ENCODE measurements at regions not wholly inside any gene's neighbourhood (a gene's known extent, or its start where the extent isn't known, plus 50 kb on each side); places are given as distances from the start of the nearest gene placed in this dataset.

GRCh38 chr20:59493926-59494325 lies 110.4 kb upstream of the PHACTR3 start:
- DNase-seq (ENCODE audit: low read depth, low spot score), result no peak

- DNase-seq (ENCODE audit: low read depth, low spot score), result no peak
These were observed 109.2 kb upstream of the PHACTR3 start for GRCh38 chr20:59495166-59495565.

GRCh38 chr20:59495894-59496510 lies 108.3 kb upstream of the PHACTR3 start:
- no peak for DNase-seq (ENCODE audit: low read depth, low spot score)

GRCh38 chr20:59498291-59498690 lies 106.0 kb upstream of the PHACTR3 start:
- no peak for DNase-seq (ENCODE audit: low read depth, low spot score)

- no peak for DNase-seq (ENCODE audit: low read depth, low spot score)
These were observed 104.5 kb upstream of the PHACTR3 start for GRCh38 chr20:59499863-59500262.

- DNase-seq (ENCODE audit: low read depth, low spot score), result no peak
These were observed 95.6 kb upstream of the PHACTR3 start for GRCh38 chr20:59508729-59509128.

- no peak for DNase-seq (ENCODE audit: low read depth, low spot score)
These were observed 91.7 kb upstream of the PHACTR3 start for GRCh38 chr20:59512651-59513050.

GRCh38 chr20:59514554-59514953 lies 89.8 kb upstream of the PHACTR3 start:
- DNase-seq (ENCODE audit: low read depth, low spot score), result no peak

- DNase-seq (ENCODE audit: low read depth, low spot score), result no peak
These were observed 89.1 kb upstream of the PHACTR3 start for GRCh38 chr20:59515013-59515905.

GRCh38 chr20:59515906-59516209 lies 88.5 kb upstream of the PHACTR3 start:
- no peak for DNase-seq (ENCODE audit: low read depth, low spot score)

GRCh38 chr20:59518881-59519706 lies 85.2 kb upstream of the PHACTR3 start:
- DNase-seq (ENCODE audit: low read depth, low spot score), result no peak

GRCh38 chr20:59519707-59520014 lies 84.7 kb upstream of the PHACTR3 start:
- no peak for DNase-seq (ENCODE audit: low read depth, low spot score)

- DNase-seq (ENCODE audit: low read depth, low spot score), result no peak
These were observed 83.5 kb upstream of the PHACTR3 start for GRCh38 chr20:59520814-59521213.

- DNase-seq (ENCODE audit: low read depth, low spot score), result no peak
These were observed 78.7 kb upstream of the PHACTR3 start for GRCh38 chr20:59525500-59526241.

- DNase-seq (ENCODE audit: low read depth, low spot score), result no peak
These were observed 77.8 kb upstream of the PHACTR3 start for GRCh38 chr20:59526242-59527225.

- DNase-seq (ENCODE audit: low read depth, low spot score), result no peak
These were observed 73.6 kb upstream of the PHACTR3 start for GRCh38 chr20:59530782-59531181.

GRCh38 chr20:59537991-59538390 lies 66.3 kb upstream of the PHACTR3 start:
- DNase-seq (ENCODE audit: low read depth, low spot score), result no peak

- no peak for DNase-seq (ENCODE audit: low read depth, low spot score)
These were observed 56.7 kb upstream of the PHACTR3 start for GRCh38 chr20:59547596-59547995.

Data from iPS DF 19.7 (cell line).